HG02884 (cell line): ENCODE measurements at regions not wholly inside any gene's neighbourhood (a gene's known extent, or its start where the extent isn't known, plus 50 kb on each side); places are given as distances from the start of the nearest gene placed in this dataset.
A peak's percentile ranks its signal among the peaks of the same experiment; 100 is the strongest.

ENCODE experiments used
- ATAC-seq: cut with Tn5 transposase; IDR thresholded peaks from one replicate; pipeline ENCODE4 v1.9.1; 2021; ENCODE audit warnings: mild to moderate bottlenecking, moderate library complexity; ENCODE audit not compliant: unreplicated experiment

DNA sequence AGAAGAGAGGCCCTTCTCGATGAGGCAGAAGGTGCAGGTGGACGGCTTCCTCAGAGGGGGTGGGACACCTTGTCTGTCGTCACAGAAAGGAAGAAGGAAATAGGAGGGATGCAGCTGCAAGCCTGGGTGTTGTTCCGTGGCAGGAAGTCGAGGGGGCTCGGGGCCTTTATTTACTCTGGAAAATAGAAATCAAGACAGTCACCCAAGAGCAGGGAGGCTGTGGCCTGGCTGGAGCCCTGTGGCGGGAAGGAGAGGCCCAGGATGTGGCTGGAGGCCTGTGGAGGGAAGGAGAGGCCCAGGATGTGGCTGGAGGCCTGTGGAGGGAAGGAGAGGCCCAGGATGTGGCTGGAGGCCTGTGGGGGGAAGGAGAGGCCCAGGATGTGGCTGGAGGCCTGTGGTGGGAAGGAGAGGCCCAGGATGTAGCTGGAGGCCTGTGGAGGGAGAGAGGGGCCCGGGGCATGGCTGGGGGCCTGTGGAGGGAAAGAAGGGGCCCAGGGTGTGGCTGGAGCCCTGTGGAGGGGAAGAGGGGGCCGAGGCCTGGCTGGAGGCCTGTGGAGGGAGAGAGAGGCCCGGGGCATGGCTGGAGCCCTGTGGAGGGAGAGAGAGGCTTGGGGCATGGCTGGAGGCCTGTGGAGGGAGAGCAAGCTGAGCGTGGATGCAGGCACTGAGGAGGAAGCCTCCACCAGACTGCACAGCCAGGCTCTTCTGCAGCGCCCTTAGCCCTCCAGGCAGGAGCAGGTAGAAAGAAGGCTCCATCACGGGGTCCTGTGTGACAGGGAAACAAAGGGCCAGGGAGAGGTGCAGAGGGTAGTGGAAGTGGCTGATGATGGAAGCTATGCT is 97.3 kb upstream of the SFMBT2 start:
- ATAC-seq, result no peak

DNA sequence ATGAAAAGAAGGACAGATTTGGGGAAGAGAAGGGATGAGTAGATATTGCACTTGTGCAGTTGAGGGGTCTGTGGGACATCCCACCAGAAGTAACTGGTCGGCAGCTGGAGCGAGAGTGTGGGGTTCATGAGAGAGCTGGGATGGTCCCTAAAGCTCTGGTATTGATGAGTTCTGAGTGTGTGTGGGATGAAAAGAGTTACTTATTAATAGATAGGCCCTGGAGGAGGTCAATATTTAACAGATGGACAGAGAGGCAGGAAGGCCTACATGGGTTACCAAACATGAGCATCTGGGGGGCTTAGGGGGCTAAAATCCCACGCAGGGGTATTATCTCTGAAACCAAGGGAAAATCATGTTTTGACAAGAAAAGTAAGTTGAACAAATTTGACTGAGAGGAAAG is 95.7 kb upstream of the SFMBT2 start:
- no peak for ATAC-seq

DNA sequence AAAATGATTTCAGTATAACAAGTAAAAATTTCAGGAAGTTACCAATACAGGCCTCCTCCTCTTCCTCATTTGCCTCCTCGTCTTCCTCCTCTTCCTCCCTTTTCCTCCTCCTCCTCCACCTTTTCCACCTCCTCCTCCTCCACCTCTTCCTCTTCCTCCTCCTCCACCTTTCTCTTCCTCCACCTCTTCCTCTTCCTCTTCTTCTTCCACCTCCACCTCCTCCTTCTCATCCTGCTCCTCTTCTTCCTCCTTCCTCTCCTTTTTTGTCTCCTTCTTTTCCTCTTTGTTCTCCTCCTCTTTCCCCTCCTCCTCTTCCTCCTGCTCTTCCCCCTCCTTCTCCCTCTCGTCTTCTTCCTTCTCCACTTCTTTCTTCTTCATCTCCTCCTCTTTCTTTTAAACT is 94.4 kb upstream of the SFMBT2 start:
- no peak for ATAC-seq

DNA sequence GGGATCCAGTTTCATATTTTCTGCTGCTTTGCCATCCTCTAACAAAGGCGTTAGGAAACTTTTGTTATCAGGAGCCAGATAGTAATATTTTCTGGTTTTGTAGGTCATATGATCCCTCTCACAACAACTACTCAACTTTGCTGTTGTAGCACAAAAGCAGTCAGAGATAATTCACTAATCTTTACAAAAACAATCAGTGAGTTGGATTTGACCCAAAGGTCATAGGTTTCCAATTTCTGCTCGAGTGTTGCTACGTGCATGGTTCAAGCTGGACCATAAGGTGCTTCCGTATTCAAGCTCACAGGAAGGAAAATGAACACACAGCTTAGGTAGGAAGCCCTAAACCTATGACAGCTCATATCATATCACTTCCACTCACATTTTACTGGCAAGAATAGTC is 92.4 kb upstream of the SFMBT2 start:
- ATAC-seq, result no peak

DNA sequence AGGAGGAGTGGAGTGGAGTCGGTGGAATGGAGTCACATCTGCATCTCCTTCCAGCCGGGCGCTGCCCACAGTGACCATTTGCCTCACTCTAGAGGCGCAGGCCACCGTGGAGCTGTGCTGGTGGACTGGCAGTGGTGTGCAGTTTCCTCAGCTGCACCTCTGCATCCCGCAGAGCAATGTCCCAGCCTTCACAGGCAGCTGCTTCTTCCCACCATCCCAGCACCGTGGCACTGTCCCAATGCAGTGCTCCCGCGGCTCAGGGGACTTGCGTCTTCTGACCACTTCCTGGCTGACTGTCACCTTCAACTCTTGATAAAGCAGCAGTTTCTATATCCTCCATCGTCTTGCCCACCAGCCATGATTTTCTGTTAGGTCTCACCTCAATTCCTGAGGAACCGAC is 90.3 kb upstream of the SFMBT2 start:
- no peak for ATAC-seq

DNA sequence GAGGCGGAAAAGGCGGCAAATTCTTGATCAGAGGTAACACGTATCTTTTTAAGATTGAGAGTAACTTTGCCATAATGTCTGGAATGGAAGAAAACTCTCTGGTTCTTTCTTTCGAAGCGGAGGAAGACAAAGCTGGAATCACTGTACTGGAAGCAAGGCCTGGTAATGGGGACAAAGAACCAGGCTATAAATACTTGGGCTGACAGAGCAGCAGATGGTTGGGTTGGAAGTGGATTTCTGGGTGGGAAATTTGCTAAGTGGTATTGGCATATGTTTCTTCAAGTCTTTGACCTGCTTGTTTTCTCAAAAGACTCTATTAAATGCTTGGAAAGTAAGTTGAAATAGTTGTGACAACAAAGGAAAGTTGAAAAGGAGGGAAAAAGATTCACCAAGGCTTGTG is 87.3 kb upstream of the SFMBT2 start:
- no peak for ATAC-seq

DNA sequence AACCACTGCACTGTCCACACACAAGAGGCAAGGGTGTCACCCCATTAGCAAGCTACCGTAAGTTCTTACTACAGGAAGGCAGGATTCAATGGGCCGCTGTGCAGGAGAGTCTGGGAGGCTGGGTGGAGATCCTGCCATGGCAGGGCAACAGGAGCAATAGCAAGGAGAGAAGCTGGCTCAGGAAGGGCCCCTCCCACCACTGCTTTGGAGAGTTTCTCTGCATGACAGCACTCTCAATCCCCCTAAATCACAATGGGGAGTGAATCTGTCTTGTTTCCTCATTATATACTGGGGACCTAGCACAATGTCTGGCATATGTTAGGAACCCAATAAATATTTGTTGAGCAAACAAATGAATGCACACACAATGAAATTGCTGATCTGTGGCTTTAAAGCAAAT is 83.2 kb upstream of the SFMBT2 start:
- no peak for ATAC-seq

DNA sequence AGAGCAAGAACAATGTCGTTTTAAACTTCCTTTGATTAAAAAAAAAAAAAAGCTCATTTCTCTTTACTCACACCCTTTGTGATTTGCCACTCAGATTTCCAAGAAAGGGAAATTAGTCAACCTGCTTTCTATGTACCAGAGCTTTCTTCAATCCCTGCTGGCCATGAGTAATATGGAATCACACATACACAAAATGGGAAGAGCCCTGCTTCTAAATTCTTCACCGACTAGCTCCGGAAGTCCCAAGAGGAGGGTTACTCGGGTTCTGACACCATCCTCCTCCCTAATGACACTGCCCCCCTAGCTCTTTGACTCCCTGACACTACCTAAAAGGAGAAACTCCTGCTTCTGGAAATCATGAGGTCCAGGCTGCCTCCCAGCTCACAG is 81.8 kb upstream of the SFMBT2 start:
- ATAC-seq, result peak; percentile 22

DNA sequence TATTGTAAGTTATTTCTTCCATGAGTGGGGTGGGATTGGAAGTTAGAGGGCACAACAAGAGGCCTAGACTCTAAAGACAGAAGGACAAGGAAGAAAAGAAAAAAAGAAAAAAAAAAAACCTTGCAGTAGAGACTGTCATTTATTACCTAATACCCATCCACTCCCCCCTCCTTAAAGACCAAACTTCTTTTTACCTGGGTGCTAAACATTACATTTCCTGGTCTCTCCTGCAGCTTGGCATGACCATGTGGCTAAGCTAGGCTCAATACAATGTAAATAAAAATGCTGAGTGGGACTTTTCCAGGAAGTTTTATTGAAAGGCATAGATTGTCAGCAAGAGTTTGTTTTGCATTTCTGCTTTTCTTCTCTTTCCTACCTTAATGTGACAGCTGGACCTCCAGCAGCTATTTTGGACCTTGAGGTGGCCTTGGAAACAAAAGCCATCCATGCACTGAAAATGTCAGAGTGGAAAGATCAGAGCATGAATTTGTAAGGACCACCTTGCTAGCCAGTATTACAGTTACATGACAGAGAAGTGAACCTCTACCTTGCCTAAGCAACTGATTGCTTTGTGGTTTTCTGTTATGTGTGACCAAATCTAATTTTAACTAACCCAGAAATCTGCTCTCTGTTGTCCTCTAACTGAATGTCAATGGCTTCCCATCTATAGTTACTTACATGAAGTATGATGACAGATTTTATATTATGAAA is 81.3 kb upstream of the SFMBT2 start:
- ATAC-seq, result peak; percentile 93

DNA sequence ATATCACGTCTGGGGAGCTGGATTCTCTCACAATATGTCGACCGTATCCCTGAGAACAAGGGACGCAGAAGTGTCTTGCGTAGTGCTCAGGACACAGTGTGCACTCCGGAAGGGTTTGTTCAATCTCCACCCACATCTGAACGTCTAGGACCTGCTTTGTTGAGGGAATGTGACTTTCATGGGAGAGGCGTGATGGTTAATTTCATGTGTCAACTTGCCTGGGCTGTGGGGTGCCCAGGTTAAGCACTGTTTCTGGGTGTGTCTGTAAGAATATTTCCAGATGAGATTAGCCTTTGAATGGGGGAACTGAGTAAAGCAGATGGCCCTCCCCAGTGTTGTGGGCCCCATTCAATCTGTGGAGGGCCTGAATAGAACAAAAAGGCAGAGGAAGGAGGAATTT is 80.4 kb upstream of the SFMBT2 start:
- ATAC-seq, result no peak

DNA sequence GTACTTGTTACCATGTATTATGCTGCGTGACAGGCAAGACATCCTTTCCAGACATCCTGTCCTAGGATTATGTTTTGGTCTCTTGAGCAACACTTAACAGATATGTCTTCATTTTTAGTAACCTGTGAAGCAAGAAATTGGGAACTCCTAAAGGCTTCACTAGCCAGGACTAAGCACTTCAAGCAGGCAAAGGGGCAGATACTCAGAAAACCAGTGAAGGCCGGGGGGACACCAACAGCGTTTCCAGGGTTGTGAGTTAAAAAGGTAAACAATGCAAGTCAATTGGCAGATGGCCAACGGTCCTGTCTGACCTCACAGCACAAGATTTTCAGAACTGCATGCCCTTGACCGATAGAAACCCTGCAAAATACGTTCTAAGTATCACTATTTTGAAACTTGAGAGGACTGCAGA is 77.6 kb upstream of the SFMBT2 start:
- no peak for ATAC-seq

DNA sequence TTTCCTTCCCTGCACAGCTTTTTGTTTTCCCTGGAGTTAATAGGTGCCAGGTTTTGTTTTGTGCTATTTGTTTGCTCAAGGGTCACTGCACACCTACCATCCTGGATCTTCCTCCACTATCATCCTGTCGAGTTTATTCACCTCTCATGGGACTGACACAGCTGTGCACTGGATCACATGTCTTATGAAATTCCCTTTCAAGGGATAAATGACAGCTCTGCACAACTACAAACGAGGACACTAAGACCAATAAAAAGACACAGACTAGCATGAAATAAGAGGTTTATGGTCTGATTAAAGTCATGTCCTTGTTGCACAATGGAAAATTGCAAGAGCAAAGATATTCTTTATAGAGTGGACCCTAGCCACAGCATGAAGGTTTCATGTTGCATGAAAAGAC is 76.7 kb upstream of the SFMBT2 start:
- ATAC-seq, result no peak

DNA sequence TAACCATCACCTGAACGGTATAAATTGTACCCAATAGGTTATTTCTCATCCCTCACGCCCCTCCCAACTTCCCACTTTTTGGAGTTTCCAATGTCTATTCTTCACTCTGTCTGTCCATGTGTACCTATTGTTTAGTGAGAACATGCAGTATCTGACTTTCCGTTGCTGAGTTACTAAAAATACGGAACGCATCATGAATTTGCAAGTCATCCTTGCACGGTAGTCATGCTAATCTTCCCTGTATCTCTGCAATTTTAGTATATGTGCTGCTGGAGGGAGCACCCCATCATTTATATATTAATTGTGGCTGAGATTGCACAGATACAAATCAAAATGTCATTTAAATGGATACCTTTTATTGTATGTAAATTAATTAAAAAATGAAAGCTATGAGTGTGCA is 75.7 kb upstream of the SFMBT2 start:
- no peak for ATAC-seq

DNA sequence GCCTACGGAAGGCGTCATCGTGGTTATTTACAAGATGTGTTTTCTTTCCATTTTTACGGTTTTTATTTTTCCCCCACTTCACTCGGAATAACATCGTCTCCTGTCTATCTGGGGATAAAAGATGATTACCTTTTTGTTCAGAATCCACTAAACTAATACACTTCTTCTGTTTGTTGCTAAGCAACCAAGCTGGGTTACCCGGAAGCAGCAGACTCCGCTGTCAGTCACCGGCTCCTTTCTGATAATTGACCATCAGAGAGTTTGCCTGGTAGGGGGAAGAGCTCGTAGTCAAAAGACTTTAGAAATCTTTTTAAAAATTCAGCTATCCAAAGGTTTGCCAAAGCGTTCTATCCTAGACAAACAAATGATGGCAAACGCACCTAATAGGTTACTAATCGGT is 75.0 kb upstream of the SFMBT2 start:
- ATAC-seq, result no peak

DNA sequence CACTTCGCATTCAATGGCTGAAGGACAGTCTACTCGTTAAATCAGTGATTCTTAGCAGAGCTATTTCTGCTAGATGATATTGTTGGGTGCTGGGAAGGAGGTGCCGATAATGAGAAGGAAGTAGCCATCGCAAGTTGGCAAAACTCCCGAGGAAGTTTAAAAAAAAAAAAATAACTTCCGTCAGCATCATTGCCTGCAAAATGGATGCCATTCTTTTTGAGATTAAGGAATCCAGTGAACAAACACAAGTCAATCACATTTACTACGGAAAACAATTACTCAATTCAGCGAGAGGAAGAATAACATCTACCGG is 74.4 kb upstream of the SFMBT2 start:
- peak; percentile 4 for ATAC-seq

DNA sequence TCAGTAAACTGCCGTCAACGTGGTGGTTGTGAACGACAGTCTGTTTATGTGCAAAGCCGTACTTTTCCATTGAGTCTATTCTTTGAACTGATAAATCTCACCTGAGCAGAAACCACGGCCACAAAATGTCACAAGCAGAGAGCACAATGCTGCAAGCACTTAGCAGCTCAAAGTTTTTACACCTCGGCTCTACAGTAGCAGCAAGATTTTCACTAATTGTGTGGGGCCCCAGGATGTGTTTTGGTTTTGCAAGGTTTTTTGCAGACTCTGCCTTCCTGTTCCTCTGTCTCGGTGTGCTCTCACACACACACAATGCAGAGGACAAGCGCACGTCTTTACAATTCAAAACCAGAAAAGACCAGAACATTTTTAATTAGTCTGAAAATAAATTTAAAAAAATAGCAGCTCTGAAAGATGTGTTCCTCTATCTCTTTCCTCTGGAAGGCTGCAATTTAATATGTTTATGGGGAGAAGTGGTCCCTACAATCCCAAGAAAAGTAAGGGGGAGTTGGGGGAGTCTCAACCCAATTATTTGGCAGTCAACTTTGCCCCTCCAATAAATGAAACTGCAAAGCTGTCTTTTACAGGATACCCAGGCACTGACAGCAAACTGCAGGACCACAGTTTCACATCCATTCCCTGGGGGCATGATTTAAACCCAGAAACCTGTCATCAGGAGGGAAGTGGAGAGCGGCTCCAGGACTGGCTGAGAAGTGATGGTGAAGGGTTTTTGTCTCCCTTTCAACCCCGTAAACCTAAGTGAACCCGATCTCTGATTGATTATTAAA is 73.8 kb upstream of the SFMBT2 start:
- peak; percentile 74 for ATAC-seq

DNA sequence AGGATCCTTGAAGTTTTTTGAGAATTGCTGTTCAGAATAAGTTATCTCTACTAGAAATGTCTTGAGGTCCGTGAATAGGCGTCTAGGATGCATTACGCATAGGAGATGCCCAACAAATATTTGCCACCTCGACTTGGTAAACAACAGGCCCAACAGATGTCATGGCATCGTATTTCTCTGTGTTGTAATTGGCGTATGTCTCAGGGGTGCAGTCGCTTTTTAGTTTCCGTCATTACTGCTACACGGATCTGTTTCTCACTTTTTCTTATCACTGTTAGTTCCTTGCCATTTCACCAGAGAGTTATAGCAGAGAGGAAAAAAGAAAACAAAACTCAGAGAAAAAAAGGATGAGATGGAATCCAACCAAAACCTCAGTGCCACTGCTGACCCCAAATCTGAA is 73.0 kb upstream of the SFMBT2 start:
- no peak for ATAC-seq

DNA sequence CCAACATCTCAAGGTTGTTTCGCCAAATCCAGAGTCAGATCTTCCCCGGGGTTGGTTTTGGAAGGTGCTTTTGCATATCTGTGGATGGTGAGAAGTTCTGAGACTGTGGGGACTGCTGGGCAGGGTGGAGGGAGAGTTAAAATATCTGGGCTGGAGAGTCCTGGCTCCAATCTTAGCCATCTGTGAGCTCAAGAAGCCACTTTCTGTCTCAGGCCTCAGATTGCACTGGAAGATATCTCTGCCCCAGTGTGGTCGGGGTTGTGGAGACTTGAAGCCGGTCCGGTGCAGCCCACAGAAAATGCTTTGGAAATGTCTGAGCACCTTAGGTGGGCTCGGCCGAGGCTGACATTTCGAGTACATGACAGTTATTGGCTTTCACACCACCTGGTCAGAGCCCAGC is 72.2 kb upstream of the SFMBT2 start:
- no peak for ATAC-seq

DNA sequence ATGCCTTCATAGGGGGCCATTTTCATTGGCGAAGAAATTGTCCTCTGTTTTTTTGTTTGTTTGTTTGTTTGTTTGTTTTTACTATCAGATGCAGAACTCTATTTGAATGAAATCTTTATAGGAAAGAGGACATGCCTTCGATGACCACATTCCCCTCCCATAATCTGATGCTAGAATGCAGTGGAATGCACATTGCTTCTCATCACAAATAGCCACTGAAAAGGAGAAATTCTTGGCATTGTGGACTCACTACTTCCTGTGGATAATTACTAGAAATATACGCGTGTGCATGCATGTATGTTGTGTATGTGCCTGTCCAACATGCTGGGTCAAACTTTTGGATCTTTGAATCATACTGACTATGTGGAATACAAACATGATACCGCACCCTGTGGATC is 70.5 kb upstream of the SFMBT2 start:
- ATAC-seq, result no peak

DNA sequence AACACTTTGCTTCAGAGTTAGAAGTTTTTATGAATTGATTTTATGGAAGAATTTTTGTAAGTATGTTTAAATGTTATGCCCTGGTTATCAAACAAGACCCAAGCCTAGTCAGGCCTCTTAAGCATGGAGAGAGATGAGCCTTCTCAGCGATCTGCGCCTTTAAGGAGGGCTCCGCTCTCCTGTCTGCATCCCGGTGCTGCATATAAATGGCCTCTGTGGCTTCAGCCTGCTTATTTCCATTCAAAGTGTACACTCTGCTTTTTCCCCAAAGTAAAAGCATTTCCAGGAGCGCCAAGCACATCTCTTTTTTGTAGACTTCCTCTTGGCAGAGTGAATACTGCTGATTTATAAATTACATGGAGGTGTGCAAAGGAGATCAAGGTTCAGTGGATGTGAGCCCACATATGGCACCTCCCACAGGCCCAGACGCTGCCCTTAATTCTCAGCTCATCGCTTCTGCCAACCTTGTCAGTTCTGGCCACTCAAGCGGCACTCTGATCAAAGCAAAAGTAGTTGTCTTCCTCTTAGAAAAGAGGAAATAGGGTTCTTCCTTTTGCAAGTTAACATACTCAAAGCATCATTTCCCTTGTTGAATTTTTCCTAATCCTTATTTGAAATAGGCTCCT is 70.0 kb upstream of the SFMBT2 start:
- ATAC-seq, result no peak

DNA sequence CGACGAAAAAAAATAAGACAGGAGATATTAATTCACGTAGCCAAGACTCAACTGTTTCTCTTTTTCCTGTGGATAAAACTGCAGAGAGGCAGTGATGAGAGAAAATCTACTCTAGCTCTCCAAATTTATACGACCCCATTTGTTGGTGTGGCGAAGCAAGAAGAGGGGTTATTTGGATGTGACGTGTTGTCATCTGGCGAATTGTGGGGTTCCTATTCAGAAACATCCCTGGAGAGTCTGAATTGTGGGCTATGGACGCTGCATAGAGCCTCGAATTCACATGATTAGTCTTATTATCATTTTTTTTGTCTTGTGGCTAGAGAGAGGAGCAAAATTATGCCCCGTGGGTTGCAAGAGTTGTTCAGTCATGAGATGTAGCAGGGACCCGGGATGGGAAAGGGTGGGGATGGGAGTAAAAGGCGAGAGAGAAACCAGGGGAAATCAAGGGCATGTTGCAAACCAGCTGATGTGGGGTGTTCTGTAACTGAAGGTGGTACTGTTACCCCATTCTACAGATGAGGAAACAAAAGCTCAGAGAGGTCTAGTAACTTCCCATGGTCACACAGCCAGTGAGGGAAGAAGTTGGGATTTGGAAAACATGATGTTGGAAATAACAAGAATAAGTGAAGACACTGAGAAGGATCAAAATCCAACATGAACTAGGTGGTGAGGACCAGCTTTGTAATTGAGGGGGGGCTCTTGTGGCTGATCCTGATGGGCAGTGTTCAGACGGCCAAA is 69.2 kb upstream of the SFMBT2 start:
- ATAC-seq, result no peak
